ENCODE measurements at regions not wholly inside any gene's neighbourhood (a gene's known extent, or its start where the extent isn't known, plus 50 kb on each side); places are given as distances from the start of the nearest gene placed in this dataset.

GRCh38 chr4:43286137-43286536 lies 393.6 kb downstream of the GRXCR1 start:
- no peaks in the 10 kb centered on the region for H3K9me3 ChIP-seq (ENCODE audit: control insufficient read depth, insufficient read depth, low read length)
- WGBS (ENCODE audit: insufficient coverage, insufficient read length): no CpG with 5 or more reads among the region's 1 CpG
- no peak overlapping the region for H3K4me3 ChIP-seq (ENCODE audit: low read length)
- no peaks in the 10 kb centered on the region for H3K36me3 ChIP-seq (ENCODE audit: control insufficient read depth, insufficient read depth, low read length)
- H3K27me3 ChIP-seq (ENCODE audit: control insufficient read depth, insufficient read depth, low read length): no peaks in the 10 kb centered on the region
- H3K27ac ChIP-seq (ENCODE audit: low read length): no peak overlapping the region
- no peak for DNase-seq (ENCODE audit: low read depth, low spot score)
- H3K4me1 ChIP-seq (ENCODE audit: control insufficient read depth, insufficient read depth, low read length): no peaks in the 10 kb centered on the region

GRCh38 chr4:43296946-43297528 lies 404.5 kb downstream of the GRXCR1 start:
- no CpG with 5 or more reads among the region's 2 CpGs for WGBS (ENCODE audit: insufficient coverage, insufficient read length)
- H3K4me1 ChIP-seq (ENCODE audit: control insufficient read depth, insufficient read depth, low read length): no peaks in the 10 kb centered on the region
- no peak overlapping the region for H3K27ac ChIP-seq (ENCODE audit: low read length)
- H3K36me3 ChIP-seq (ENCODE audit: control insufficient read depth, insufficient read depth, low read length): no peaks in the 10 kb centered on the region
- H3K27me3 ChIP-seq (ENCODE audit: control insufficient read depth, insufficient read depth, low read length): no peaks in the 10 kb centered on the region
- no peak overlapping the region for H3K4me3 ChIP-seq (ENCODE audit: low read length)
- H3K9me3 ChIP-seq (ENCODE audit: control insufficient read depth, insufficient read depth, low read length): no peaks in the 10 kb centered on the region
- no peak for DNase-seq (ENCODE audit: low read depth, low spot score)

- Histone ChIP-seq H3K36me3 (ENCODE audit: control insufficient read depth, insufficient read depth, low read length) (no peaks in the 10 kb centered on the region), H3K4me3 (ENCODE audit: low read length) (no peak overlapping the region), H3K4me1 (ENCODE audit: control insufficient read depth, insufficient read depth, low read length) (no peaks in the 10 kb centered on the region; the same call in 1 of the 2 replicates), H3K27me3 (ENCODE audit: control insufficient read depth, insufficient read depth, low read length) (no peaks in the 10 kb centered on the region), H3K27ac (ENCODE audit: low read length) (no peak overlapping the region), H3K9me3 (ENCODE audit: control insufficient read depth, insufficient read depth, low read length) (no peaks in the 10 kb centered on the region)
- no CpG with 5 or more reads among the region's 1 CpG for WGBS (ENCODE audit: insufficient coverage, insufficient read length)
- DNase-seq (ENCODE audit: low read depth, low spot score): no peak
Measured at GRCh38 chr4:43316813-43317212, 424.3 kb downstream of the GRXCR1 start.

GRCh38 chr4:43325220-43325967 lies 432.9 kb downstream of the GRXCR1 start:
- H3K9me3 ChIP-seq (ENCODE audit: control insufficient read depth, insufficient read depth, low read length): no peaks in the 10 kb centered on the region
- H3K36me3 ChIP-seq (ENCODE audit: control insufficient read depth, insufficient read depth, low read length): no peaks in the 10 kb centered on the region
- H3K27ac ChIP-seq (ENCODE audit: low read length): no peak overlapping the region
- H3K4me3 ChIP-seq (ENCODE audit: low read length): no peak overlapping the region
- WGBS (ENCODE audit: insufficient coverage, insufficient read length): no CpG with 5 or more reads among the region's 4 CpGs
- DNase-seq (ENCODE audit: low read depth, low spot score): no peak
- no peaks in the 10 kb centered on the region for H3K27me3 ChIP-seq (ENCODE audit: control insufficient read depth, insufficient read depth, low read length)
- no peaks in the 10 kb centered on the region for H3K4me1 ChIP-seq (ENCODE audit: control insufficient read depth, insufficient read depth, low read length)

- Histone ChIP-seq H3K4me1 (ENCODE audit: control insufficient read depth, insufficient read depth, low read length) (no peaks in the 10 kb centered on the region), H3K27ac (ENCODE audit: low read length) (no peak overlapping the region), H3K9me3 (ENCODE audit: control insufficient read depth, insufficient read depth, low read length) (no peaks in the 10 kb centered on the region), H3K27me3 (ENCODE audit: control insufficient read depth, insufficient read depth, low read length) (no peaks in the 10 kb centered on the region), H3K4me3 (ENCODE audit: low read length) (no peak overlapping the region), H3K36me3 (ENCODE audit: control insufficient read depth, insufficient read depth, low read length) (no peaks in the 10 kb centered on the region)
- DNase-seq (ENCODE audit: low read depth, low spot score): no peak
- no CpG with 5 or more reads among the region's 1 CpG for WGBS (ENCODE audit: insufficient coverage, insufficient read length)
Measured at GRCh38 chr4:43330288-43330687, 437.8 kb downstream of the GRXCR1 start.

GRCh38 chr4:43331226-43332051 lies 438.9 kb downstream of the GRXCR1 start:
- Histone ChIP-seq H3K27ac (ENCODE audit: low read length) (no peak overlapping the region), H3K27me3 (ENCODE audit: control insufficient read depth, insufficient read depth, low read length) (no peaks in the 10 kb centered on the region), H3K36me3 (ENCODE audit: control insufficient read depth, insufficient read depth, low read length) (no peaks in the 10 kb centered on the region), H3K9me3 (ENCODE audit: control insufficient read depth, insufficient read depth, low read length) (no peaks in the 10 kb centered on the region), H3K4me1 (ENCODE audit: control insufficient read depth, insufficient read depth, low read length) (no peaks in the 10 kb centered on the region), H3K4me3 (ENCODE audit: low read length) (no peak overlapping the region)
- DNase-seq (ENCODE audit: low read depth, low spot score): no peak
- no CpG with 5 or more reads among the region's 1 CpG for WGBS (ENCODE audit: insufficient coverage, insufficient read length)

GRCh38 chr4:43332052-43332425 lies 439.5 kb downstream of the GRXCR1 start:
- no peaks in the 10 kb centered on the region for H3K27me3 ChIP-seq (ENCODE audit: control insufficient read depth, insufficient read depth, low read length)
- H3K9me3 ChIP-seq (ENCODE audit: control insufficient read depth, insufficient read depth, low read length): no peaks in the 10 kb centered on the region
- no peak overlapping the region for H3K27ac ChIP-seq (ENCODE audit: low read length)
- no peak overlapping the region for H3K4me3 ChIP-seq (ENCODE audit: low read length)
- no peaks in the 10 kb centered on the region for H3K4me1 ChIP-seq (ENCODE audit: control insufficient read depth, insufficient read depth, low read length)
- H3K36me3 ChIP-seq (ENCODE audit: control insufficient read depth, insufficient read depth, low read length): no peaks in the 10 kb centered on the region
- no peak for DNase-seq (ENCODE audit: low read depth, low spot score)

GRCh38 chr4:43337707-43338106 lies 445.2 kb downstream of the GRXCR1 start:
- Histone ChIP-seq H3K27me3 (ENCODE audit: control insufficient read depth, insufficient read depth, low read length) (no peaks in the 10 kb centered on the region), H3K36me3 (ENCODE audit: control insufficient read depth, insufficient read depth, low read length) (no peaks in the 10 kb centered on the region), H3K9me3 (ENCODE audit: control insufficient read depth, insufficient read depth, low read length) (no peaks in the 10 kb centered on the region), H3K27ac (ENCODE audit: low read length) (no peak overlapping the region), H3K4me1 (ENCODE audit: control insufficient read depth, insufficient read depth, low read length) (no peaks in the 10 kb centered on the region), H3K4me3 (ENCODE audit: low read length) (no peak overlapping the region)
- DNase-seq (ENCODE audit: low read depth, low spot score): no peak

GRCh38 chr4:43339435-43339834 lies 446.9 kb downstream of the GRXCR1 start:
- H3K4me3 ChIP-seq (ENCODE audit: low read length): no peak overlapping the region
- H3K27me3 ChIP-seq (ENCODE audit: control insufficient read depth, insufficient read depth, low read length): no peaks in the 10 kb centered on the region
- H3K4me1 ChIP-seq (ENCODE audit: control insufficient read depth, insufficient read depth, low read length): no peaks in the 10 kb centered on the region
- H3K9me3 ChIP-seq (ENCODE audit: control insufficient read depth, insufficient read depth, low read length): no peaks in the 10 kb centered on the region
- DNase-seq (ENCODE audit: low read depth, low spot score): no peak
- no peak overlapping the region for H3K27ac ChIP-seq (ENCODE audit: low read length)
- H3K36me3 ChIP-seq (ENCODE audit: control insufficient read depth, insufficient read depth, low read length): no peaks in the 10 kb centered on the region

- no CpG with 5 or more reads among the region's 2 CpGs for WGBS (ENCODE audit: insufficient coverage, insufficient read length)
Measured at GRCh38 chr4:43341741-43342140, 449.2 kb downstream of the GRXCR1 start.

More at GRCh38 chr4:43341741-43342140, 449.2 kb downstream of the GRXCR1 start:
- Histone ChIP-seq H3K9me3 (ENCODE audit: control insufficient read depth, insufficient read depth, low read length) (no peaks in the 10 kb centered on the region), H3K27me3 (ENCODE audit: control insufficient read depth, insufficient read depth, low read length) (no peaks in the 10 kb centered on the region), H3K36me3 (ENCODE audit: control insufficient read depth, insufficient read depth, low read length) (no peaks in the 10 kb centered on the region), H3K4me1 (ENCODE audit: control insufficient read depth, insufficient read depth, low read length) (no peaks in the 10 kb centered on the region), H3K27ac (ENCODE audit: low read length) (no peak overlapping the region), H3K4me3 (ENCODE audit: low read length) (no peak overlapping the region)
- no peak for DNase-seq (ENCODE audit: low read depth, low spot score)
